Panc1 (cell line): ENCODE measurements at regions not wholly inside any gene's neighbourhood (a gene's known extent, or its start where the extent isn't known, plus 50 kb on each side); places are given as distances from the start of the nearest gene placed in this dataset.

Source experiments
- ATAC-seq: fragments of 200-7000 bp; cut with Tn5 transposase; 2 replicates; pipeline ENCODE4 v1.9.1; 2020; ENCODE audit warnings: mild to moderate bottlenecking, moderate library complexity
- BruUV-seq: library from RNA; stranded (reverse); fragments of 400-500 nt; replicated peaks from 2 replicates; lab custom pipeline; 2021; lab: Mats Ljungman, UMichigan
- CTCF ChIA-PET: fragments of 300-600 bp; sonication (Branson Sonifier 250); formaldehyde crosslinking; loops from one replicate; lab custom pipeline; 2022; ENCODE audit warnings: antibody characterized with exemption; lab: Charles Lee
- POLR2A ChIA-PET: fragments of 300-600 bp; sonication (Branson Sonifier 250); formaldehyde crosslinking; loops from one replicate; lab custom pipeline; 2022; ENCODE audit warnings: antibody characterized with exemption; lab: Charles Lee
- DNase-seq: peaks from one replicate; pipeline ENCODE4 v3.0.0-alpha.2; 2010; ENCODE audit warnings: low read depth, low spot score
- H3K27ac ChIP-seq: 2 replicates; pipeline ENCODE4 v1.5.1; 2011; ENCODE audit warnings: mild to moderate bottlenecking, low read length, inconsistent platforms
- H3K27me3 ChIP-seq: fragments of 200-500 bp; sonication (Bioruptor generic); 2 replicates; pipeline ENCODE4 v1.6.0; 2014; ENCODE audit warnings: low read length, inconsistent platforms; ENCODE audit not compliant: control insufficient read depth, insufficient read depth
- H3K36me3 ChIP-seq: fragments of 200-500 bp; sonication (Bioruptor generic); 2 replicates; pipeline ENCODE4 v1.5.1; 2014; ENCODE audit warnings: inconsistent platforms, mild to moderate bottlenecking, low read length, moderate library complexity; ENCODE audit not compliant: control insufficient read depth, insufficient read depth
- H3K4me1 ChIP-seq: 2 replicates; pipeline ENCODE4 v1.5.1; 2011; ENCODE audit warnings: inconsistent platforms, mild to moderate bottlenecking, low read length, moderate library complexity; ENCODE audit not compliant: control insufficient read depth, insufficient read depth
- H3K4me3 ChIP-seq, 2 experiments: 2 replicates each; pipeline ENCODE4 v1.5.1; 2011 to 2012; ENCODE audit warnings: low read depth in 2 of 2, low read length in 2 of 2, mild to moderate bottlenecking in 2 of 2, inconsistent platforms in 1 of 2, moderate library complexity in 1 of 2
- H3K9me3 ChIP-seq: fragments of 200-500 bp; sonication (Bioruptor generic); 2 replicates; pipeline ENCODE4 v1.5.1; 2014; ENCODE audit warnings: low read depth, mild to moderate bottlenecking, inconsistent platforms, low read length, moderate library complexity; ENCODE audit not compliant: control insufficient read depth, insufficient read depth
- CTCF ChIP-seq: fragments of 450-650 bp; IDR thresholded peaks from 2 replicates; pipeline ENCODE4 v1.5.1; 2017; ENCODE audit warnings: mild to moderate bottlenecking
- POLR2AphosphoS5 ChIP-seq: IDR thresholded peaks from 2 replicates; pipeline ENCODE4 v1.6.1; 2012; ENCODE audit warnings: mild to moderate bottlenecking, low read depth, low read length, moderate library complexity
- REST ChIP-seq, 2 experiments: IDR thresholded peaks; 2 replicates each; pipeline ENCODE4 v1.6.1; 2011 to 2012; ENCODE audit warnings: low read depth in 2 of 2, control low read depth in 1 of 2, low read length in 1 of 2, mild to moderate bottlenecking in 1 of 2, moderate library complexity in 1 of 2; ENCODE audit not compliant: insufficient read depth in 1 of 2
- SIN3A ChIP-seq: IDR thresholded peaks from 2 replicates; pipeline ENCODE4 v1.6.1; 2012; ENCODE audit warnings: low read depth, mild to moderate bottlenecking, low read length, moderate library complexity, borderline replicate concordance; ENCODE audit not compliant: insufficient read depth
- TCF7L2 ChIP-seq: IDR thresholded peaks from 2 replicates; pipeline ENCODE4 v1.6.1; 2011; ENCODE audit warnings: mild to moderate bottlenecking, low read depth, low read length, inconsistent platforms
- in situ Hi-C: cut with HindIII; loops from 2 replicates; pipeline ENCODE4 v1.10.0; 2016; ENCODE audit warnings: low sequenced_read_pairs, low pct_unique_long_range_greater_than_20kb
- intact Hi-C: fragments of 100-400 bp; cut with micrococcal nuclease; formaldehyde crosslinking; loops from one replicate; pipeline ENCODE4 v1.10.0; 2022; ENCODE audit not compliant: unreplicated experiment

DNA sequence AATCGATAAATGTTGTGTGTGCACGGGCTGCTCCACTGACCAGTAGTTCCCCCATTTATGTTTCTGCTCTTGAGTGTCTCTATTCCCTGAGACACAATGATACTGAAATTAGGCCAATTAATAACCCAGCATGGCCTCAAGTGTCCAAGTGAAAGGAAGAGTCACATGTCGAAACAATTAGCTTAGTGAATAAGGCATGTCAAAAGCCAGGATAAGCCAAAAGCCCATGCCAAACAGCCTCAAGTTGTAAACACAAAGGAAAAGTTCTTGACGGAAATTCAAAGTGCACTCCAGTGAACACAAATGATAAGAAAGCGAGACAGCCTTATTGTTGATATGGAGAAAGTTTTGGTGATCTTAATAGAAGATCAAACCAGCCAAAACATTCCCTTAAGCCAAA lies 167.1 kb upstream of the C1QTNF7 start:
- Histone ChIP-seq H3K4me1 (no peaks in the 10 kb centered on the region), H3K27ac (no peak overlapping the region), H3K27me3 (no peaks in the 10 kb centered on the region), H3K4me3 (no peak overlapping the region), H3K9me3 (no peaks in the 10 kb centered on the region), H3K36me3 (no peaks in the 10 kb centered on the region)
- BruUV-seq: no TSS peak
- ChIA-PET POLR2A (no interaction called here), CTCF (no interaction called here)
- ATAC-seq (no peak), DNase-seq (no peak)
- in situ Hi-C loops: no loop called here
- intact Hi-C loops: no loop called here
- no peak for TF ChIP-seq CTCF
- TF ChIP-seq SIN3A: no peak
- TF ChIP-seq TCF7L2: no peak
- TF ChIP-seq POLR2AphosphoS5: no peak
- TF ChIP-seq REST (IDR thresholded peaks at IDR 0.05; ENCODE audit: insufficient read depth in 1 of 2, low read depth in 2 of 2, low read length in 1 of 2): no peak

DNA sequence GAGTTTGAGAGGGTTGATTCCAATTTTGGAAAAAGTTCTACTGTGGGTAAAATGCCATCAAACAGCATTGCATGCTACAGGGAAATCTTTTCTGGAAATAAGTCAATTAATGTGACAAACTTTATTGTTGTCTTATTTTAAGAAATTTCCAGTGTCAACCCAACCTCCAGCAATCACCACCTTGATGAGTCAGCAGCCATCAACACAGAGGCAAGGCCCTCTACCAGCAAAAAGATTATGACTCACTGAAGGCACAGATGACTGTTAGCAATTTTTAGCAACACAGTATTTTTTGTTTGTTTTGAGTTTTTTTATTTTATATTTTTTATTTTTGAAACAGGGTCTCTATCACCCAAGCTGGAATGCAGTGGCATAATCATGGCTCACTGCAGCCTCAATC lies 165.4 kb upstream of the C1QTNF7 start:
- H3K4me3 ChIP-seq: no peak overlapping the region
- ChIA-PET CTCF (no interaction called here), POLR2A (no interaction called here)
- H3K27ac ChIP-seq: no peak overlapping the region
- in situ Hi-C loops: no loop called here
- no peaks in the 10 kb centered on the region for H3K4me1 ChIP-seq
- DNase-seq: no peak
- TF ChIP-seq SIN3A (no peak), CTCF (no peak), TCF7L2 (no peak), REST (IDR thresholded peaks at IDR 0.05; ENCODE audit: insufficient read depth in 1 of 2, low read depth in 2 of 2, low read length in 1 of 2) (no peak), POLR2AphosphoS5 (no peak)
- H3K9me3 ChIP-seq: no peaks in the 10 kb centered on the region
- no peaks in the 10 kb centered on the region for H3K27me3 ChIP-seq
- no peak for ATAC-seq
- no TSS peak for BruUV-seq
- H3K36me3 ChIP-seq: no peaks in the 10 kb centered on the region
- intact Hi-C loops: no loop called here
